Heart left ventricle (tissue), 13 donors: ENCODE measurements at regions not wholly inside any gene's neighbourhood (a gene's known extent, or its start where the extent isn't known, plus 50 kb on each side); places are given as distances from the start of the nearest gene placed in this dataset.

ENCODE experiments used
- POLR2A ChIP-seq, 2 donors: fragments of 450-650 bp; IDR thresholded peaks; one replicate each; pipeline ENCODE4 v1.6.1; 2017; ENCODE audit warnings: antibody characterized with exemption in 2 of 2, mild to moderate bottlenecking in 2 of 2, moderate library complexity in 2 of 2
- TF ChIP-seq, protein P1 (sequence below), 12 donors: fragments of 200-600 bp; sonication (generic) in 4 of 12; IDR thresholded peaks; one replicate each; pipeline versions ENCODE4 v1.5.0 to v1.8.0; 2018 to 2022; ENCODE audit warnings: antibody characterized with exemption in 12 of 12, mild to moderate bottlenecking in 5 of 12
- donor health status: ischemic (EF 13 %, LVEDD 7.1; RV severe dilation, severe dysfunction).
- donor health status: DM: no; HTN: yes; CAD: no.
- donor health status: DM: no; HTN: no; CAD: no.
- donor health status: ischemic (EF 25% LVEDD 6.9; RV normal size, moderate dysfunction).
- donor health status: ischemic (EF 25% LVEDD 5.7; RV mildly dilated, moderate dysfunction).
- donor health status: ischemic (EF 35%, LVEDD 5.7; RV mildly dilated, moderate dysfunction).
- donor health status: nonischemic (EF 11% LVEDD 7.7; RV severe dilation, severe dysfunction).
- donor health status: DM: yes; HTN: yes; CAD: no.
- donor health status: PGD.
- donor health status: ischemic (EF 29% LVEDD 5.4; RV normal size, mild dysfunction).
- donor health status: nonischemic (EF 23%, LVEDD 6.1; RV moderate dilation, normal function).

DNA sequence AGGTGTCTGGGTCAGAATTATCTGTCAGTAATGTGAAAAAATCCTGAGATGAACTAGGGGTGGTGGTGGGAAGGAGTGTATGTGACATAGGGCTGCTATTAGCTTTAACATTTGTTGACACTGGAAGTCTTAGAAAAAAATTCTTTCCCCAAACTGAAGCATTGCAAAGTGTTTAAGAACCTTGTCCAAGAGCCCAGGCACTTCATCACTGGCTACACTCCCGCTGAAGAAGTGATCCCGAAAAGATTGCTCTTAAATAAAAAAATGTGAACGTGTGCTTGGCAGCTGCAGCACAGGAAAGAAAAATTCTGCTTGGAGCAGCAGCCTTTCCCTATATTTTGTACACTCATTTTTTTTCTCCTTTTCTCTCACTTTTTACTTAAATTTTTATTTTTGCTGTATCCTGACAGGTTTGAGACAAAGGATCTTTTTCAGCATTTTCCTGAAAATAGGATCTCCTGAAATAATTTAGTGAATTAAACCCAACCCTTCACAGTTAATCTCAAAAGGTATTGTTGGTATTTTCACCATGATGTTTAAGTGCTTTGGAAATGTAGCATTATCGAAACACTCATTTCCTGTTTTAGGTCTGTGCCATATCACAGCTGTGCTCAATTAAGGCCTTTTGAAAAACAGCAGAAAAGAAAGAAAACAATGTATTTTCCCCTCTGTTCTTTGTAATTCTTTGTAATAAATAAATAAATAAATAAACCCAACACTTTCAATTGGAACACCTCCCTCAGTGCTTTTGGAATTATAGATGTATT lies 477.6 kb downstream of the ZNF385D start:
- TF ChIP-seq, protein P1, sequence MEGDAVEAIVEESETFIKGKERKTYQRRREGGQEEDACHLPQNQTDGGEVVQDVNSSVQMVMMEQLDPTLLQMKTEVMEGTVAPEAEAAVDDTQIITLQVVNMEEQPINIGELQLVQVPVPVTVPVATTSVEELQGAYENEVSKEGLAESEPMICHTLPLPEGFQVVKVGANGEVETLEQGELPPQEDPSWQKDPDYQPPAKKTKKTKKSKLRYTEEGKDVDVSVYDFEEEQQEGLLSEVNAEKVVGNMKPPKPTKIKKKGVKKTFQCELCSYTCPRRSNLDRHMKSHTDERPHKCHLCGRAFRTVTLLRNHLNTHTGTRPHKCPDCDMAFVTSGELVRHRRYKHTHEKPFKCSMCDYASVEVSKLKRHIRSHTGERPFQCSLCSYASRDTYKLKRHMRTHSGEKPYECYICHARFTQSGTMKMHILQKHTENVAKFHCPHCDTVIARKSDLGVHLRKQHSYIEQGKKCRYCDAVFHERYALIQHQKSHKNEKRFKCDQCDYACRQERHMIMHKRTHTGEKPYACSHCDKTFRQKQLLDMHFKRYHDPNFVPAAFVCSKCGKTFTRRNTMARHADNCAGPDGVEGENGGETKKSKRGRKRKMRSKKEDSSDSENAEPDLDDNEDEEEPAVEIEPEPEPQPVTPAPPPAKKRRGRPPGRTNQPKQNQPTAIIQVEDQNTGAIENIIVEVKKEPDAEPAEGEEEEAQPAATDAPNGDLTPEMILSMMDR (IDR thresholded peaks at IDR 0.05), result no peak
- no peak for TF ChIP-seq POLR2A (IDR thresholded peaks at IDR 0.05)
